ENCODE measurements at regions not wholly inside any gene's neighbourhood (a gene's known extent, or its start where the extent isn't known, plus 50 kb on each side); places are given as distances from the start of the nearest gene placed in this dataset.
A peak's percentile ranks its signal among the peaks of the same experiment; 100 is the strongest.
"Not testable (repeated sequence)": the region's sequence is repeated elsewhere in the genome, so short reads cannot be mapped to it uniquely, and the experiment has no call there.

- DNase-seq = no peak
Measured at GRCh38 chr11:47928426-47928825, 51.9 kb upstream of the PTPRJ start.

GRCh38 chr11:47924184-47924691 is 56.1 kb upstream of the PTPRJ start:
- DNase-seq = no peak

GRCh38 chr11:47923667-47924066 is 56.7 kb upstream of the PTPRJ start:
- DNase-seq = no peak

GRCh38 chr11:47921080-47921555 is 59.2 kb upstream of the PTPRJ start:
- DNase-seq = not testable (repeated sequence)

DNA sequence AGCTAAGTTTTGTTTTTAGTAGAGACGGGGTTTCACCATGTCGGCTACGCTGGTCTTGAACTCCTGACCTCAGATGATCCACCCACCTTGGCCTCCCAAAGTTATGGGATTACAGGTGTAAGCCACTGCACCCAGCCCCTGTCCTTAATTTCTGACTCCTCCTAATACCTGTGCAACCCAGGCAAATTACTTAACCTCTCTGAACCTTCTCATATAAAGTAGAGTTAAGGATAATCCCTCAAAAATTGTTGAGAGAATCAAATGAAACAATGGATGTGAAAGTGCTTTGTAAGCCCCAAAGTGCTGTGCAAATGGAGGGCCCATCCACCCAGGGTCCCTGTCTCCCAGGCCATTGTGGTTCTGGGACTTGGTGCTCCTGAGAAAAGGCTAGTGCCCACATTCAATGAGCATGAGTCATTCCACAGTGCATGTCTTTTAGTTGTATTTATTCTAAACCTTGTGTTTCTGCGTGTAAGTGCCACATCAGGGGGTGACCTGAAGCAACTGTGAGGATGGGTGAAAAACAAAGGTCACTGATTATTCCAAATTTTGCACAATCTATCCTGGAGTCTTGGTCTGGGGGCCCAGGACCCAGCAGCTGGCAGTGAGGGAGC is 61.4 kb upstream of the PTPRJ start:
- no peak for DNase-seq

- DNase-seq = no peak
Measured at GRCh38 chr11:47918370-47918690, 62.0 kb upstream of the PTPRJ start.

DNA sequence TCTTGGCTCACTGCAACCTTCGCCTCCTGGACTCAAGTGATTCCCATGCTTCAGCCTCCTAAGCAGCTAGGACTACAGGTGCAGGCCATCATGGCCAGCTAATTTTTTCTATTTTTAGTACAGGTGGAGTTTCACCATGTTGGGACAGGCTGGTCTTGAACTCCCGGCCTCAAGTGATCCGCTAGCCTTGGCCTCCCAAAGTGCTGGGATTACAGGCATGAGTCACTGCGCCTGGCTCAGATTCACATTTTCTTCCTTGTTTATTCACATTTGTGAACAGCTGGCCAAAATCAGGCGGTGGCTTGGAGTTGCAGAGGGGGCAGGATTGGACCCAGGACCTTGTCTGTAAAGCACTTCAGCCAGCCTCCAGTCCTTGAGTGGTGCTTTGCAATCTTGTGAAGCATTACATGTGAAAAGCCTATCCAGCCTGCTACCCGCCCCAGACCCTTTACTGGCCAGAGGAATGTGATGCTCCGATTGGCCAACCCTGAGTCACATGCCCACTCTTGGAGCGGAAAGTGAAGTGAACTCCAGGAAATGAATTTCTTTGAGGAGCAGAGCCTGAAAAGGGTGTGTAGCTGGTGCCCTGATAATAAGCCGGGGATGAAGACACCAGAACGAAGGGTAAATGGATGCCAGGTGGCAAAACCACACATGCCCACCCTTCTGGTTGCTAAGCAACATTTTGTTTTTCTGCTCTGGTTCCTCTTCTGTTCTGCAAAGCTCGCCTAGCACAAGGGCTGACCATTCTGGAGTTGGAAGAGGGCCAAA is 62.6 kb upstream of the PTPRJ start:
- DNase-seq = peak; percentile 75

DNA sequence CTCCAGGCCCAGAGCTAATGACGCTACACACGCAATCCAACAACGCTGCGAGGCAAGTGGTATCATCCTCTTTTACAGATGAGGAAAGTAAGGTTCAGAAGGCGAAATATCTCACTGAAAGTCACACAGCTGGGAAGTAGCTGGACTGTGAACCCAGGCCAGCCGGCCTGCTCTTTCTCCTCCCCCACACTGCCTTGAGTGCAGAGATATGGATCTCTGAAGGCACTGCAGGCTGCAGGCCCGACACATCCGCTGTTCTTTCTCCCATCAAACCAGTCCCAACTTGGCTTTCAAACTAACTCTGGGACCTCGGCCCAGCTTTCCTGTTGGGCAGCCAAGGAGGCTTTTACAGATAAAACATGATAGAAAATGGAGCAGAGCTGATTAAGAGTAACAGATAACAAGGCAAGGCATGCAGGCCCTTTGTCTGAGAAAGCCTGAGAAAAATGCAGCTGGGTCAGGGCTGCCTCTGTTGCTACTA is 64.0 kb upstream of the PTPRJ start:
- no peak for DNase-seq

DNA sequence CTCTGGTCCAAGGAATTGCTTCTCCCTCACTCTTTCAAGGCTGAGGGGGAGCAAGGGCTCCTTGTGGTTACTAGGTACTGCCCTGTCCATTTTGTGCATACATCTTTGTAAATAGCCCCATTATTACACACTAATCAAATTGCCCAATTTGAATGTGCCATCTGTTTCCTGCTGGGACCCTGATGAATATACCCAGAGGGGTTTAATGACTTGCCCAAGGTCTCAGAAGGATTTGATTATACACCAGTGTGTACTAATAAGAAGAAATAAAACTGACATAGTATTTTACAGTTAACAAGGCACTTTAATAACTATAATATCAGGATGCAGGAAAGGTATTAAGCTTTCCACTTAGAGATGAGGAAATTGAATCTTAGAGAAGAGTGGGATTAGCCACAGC is 64.6 kb upstream of the PTPRJ start:
- DNase-seq = no peak

DNA sequence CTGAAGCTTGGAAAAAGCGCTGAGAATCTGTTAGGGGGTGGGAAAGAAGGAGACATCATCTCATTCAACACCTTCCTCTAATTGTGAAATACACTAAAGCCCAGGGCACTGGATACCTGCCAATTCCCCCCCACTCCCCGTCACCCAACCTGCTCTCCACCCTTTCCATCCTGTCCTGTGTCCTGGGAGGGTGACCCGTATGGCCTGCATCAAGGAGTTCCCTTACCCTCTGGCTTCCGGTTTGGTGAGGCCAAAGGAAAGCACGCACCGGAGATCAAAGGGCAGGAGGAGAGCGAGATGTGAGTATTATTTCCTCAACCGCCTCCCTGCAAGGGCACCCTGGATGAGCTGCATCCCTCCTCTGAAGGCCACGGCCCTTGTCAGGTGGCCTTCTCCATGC is 65.0 kb upstream of the PTPRJ start:
- DNase-seq = no peak

DNA sequence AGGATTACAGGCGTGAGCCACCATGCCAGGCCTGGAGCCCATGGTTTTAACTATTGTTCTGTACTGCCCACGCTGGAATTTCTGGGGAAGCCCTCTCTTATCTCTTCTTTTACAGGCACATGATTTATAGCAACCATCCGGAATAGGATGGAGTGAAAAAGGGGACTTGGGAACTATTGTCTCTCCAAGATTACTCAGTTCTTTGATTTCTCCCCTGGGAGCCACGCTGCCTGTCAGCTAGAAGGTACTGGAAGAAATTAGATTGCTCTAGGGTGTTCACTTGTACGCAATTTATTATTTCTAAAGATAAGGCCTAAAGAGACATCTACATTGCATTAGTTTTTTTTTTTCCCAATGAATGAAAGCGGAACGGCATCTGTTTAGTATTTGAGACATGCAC is 65.6 kb upstream of the PTPRJ start:
- no peak for DNase-seq

GRCh38 chr11:47913529-47914244 is 65.5 kb upstream of the NUP160 start:
- DNase-seq = no peak

DNA sequence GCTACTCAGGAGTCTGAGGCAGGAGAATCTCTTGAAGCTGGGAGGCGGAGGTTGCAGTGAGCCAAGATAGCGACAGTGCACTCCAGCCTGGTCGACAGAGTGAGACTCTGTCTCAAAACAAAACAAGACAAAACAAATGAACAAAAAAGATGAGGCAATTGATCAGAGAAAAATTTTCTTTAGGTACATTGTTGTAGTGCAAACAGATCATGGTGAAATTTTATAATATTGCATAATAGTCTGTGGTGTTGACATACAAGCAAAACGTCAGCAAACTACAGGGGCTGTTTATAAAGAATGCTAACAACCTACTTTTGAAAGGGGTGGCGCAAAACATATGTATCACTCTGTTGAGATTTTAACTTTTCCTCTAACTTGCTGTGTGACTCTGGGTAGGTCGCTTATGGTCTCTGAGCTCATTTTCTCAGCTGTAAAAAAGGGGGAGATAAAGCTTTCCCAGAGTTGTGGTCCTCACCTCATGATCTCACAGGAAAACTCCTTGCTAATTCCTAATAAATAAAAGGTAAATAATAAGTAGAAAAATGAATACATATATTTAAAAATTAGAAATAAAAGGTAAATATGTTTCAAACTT is 64.8 kb upstream of the NUP160 start:
- DNase-seq = no peak

DNA sequence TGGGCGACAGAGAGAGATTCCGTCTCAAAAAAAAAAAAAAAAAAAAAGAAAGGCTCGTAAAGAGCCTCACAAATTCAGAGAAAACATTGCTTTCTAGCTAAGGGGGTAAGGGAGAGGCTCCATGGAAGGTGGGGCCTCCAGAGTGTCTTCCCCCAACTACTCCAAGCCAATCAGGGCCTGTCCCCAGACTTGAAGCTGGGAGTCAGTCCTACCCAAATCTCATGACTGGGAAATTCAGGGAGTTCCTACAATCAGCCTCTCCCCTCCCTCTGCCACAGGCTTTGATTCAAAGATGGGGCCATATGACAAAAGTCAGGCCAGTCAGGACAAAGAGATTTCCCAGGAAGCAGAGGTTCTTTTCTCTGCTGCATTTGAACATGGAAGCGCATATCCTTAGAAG is 63.0 kb upstream of the NUP160 start:
- DNase-seq = no peak

- no peak for DNase-seq
Measured at GRCh38 chr11:47908198-47908597, 60.0 kb upstream of the NUP160 start.

DNA sequence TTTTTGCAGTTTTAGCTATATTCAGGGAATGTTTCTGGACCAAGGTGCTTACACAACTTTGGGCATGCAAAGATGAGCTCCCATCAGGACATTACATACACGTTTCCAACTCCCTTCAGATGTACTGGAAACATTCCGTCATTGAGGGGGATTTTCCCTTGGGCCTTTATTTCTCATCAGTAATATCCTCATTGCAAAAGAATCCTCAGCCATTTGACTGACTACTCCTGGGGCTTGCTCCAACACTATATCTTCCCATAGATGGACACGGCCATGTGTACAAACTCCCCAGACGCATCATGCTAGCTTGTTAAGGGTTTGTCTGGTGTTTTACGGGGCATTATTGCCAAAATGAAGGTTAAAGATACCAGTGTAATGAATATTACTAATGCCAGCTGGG is 59.3 kb upstream of the NUP160 start:
- DNase-seq = no peak

DNA sequence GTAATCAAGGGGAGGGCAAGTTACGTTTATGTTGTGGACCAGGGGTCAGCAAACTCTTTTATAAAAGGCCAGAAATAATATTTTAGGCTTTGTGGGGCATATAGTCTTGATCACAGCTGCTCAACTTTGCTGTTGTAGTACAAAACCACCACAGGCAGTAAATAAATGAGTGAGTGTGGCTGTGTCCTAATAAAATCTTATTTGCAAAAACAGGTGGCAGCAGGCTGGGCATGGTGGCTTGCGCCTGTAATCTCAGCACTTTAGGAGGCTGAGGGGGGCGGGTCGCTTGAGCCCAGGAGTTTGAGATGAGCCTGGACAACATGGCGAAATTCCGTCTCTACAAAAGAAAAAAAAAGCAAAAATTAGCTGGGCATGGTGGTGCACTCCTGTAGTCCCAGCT is 57.9 kb upstream of the NUP160 start:
- no peak for DNase-seq

GRCh38 chr11:47905358-47906059 is 57.4 kb upstream of the NUP160 start:
- DNase-seq = no peak

GRCh38 chr11:47904808-47905207 is 56.7 kb upstream of the NUP160 start:
- DNase-seq = no peak

DNA sequence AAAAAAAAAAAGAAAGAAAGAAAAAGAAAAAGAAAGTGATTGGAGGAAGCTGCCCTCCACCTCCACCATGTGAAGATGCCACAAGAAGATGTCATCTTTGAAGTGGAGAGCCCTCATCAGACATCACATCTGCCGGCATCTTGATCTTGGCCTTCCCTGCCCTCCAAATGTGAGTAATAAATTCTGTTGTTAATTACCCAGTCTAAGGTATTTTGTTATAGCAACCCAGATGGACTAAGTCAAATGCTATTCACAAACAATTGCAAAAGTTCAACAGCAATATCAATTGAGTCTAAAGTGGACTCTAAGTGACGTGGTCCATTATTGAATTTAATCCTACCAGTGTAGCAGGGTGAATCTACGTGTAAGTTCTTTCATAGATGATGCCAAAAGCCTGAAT is 55.9 kb upstream of the NUP160 start:
- no peak for DNase-seq

GRCh38 chr11:47899801-47900200 is 51.7 kb upstream of the NUP160 start:
- no peak for DNase-seq

All from renal pelvis (tissue), 1 donor.